ENCODE measurements at regions not wholly inside any gene's neighbourhood (a gene's known extent, or its start where the extent isn't known, plus 50 kb on each side); places are given as distances from the start of the nearest gene placed in this dataset.
"Not testable (repeated sequence)": the region's sequence is repeated elsewhere in the genome, so short reads cannot be mapped to it uniquely, and the experiment has no call there.

DNA sequence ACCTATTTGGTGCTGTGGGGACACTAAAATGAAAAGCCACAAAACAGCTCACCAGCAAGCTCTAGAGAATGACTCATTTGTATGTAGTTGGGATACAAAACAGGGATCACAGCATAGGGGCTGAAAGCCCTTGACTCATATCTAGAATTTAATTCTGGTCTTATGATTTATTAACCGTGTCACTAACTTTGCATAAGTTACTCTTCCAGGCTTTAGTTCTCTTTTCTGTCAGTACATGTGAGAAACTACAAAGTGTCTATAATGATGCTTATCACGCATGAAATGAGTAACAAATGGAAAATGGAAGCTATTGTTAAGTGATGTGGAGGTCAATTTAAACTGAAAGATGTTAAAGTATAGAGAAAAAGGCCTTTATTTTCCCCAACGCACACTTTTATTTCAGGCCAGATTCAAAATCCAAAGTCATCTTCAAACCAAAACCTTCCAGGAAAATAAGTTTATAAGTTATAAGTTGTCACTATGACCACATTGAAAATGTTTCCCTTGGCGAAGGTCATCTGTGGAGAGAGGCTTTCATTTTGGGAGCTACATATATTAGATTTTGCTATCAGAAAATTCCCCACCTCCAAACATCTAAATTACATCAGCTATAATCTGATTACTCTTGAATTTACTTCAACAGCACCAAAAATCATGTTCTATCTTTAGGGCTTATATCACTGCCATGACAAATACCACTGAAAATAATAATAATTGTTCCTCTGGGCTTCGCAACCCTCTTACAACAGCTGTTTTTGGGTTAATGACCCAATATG lies 430.5 kb downstream of the MRPL39 start:
- ATAC-seq (ENCODE audit: low FRiP score in 2 of 2) (no peak), DNase-seq (no peak)
- Histone ChIP-seq H3K9me3 (no peaks in the 10 kb centered on the region), H3K4me3 (no peak overlapping the region), H3K27ac (no peak overlapping the region), H3K27me3 (no peaks in the 10 kb centered on the region), H3K36me3 (no peaks in the 10 kb centered on the region), H3K4me1 (no peaks in the 10 kb centered on the region)
- TF ChIP-seq EP300 (IDR thresholded peaks at IDR 0.05), result no peak
- TF ChIP-seq CTCF (IDR thresholded peaks at IDR 0.05), result no peak
- no peak for TF ChIP-seq POLR2AphosphoS5 (IDR thresholded peaks at IDR 0.05)
- no peak for TF ChIP-seq POLR2A (IDR thresholded peaks at IDR 0.05)
- 76 to 80% methylated on average over 5 of the region's 5 CpGs for WGBS, 2 donors

DNA sequence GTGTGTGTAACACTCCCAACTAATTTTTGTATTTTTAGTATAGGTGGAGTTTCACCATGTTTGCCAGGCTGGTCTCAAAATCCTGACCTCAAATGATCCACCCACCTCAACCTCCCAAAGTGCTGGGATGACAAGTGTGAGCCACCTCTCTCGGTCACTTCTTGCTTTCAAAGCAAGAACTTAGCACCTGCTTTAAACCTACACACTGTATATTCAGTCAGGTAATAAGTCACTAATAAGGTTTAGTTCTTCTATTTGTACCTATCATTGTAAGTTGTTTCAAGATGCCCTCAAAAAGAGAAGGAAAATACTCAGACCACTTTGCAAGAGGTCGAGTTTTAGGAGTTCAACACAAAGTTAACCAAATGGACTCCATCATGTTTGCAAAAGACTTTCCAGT lies 431.3 kb downstream of the MRPL39 start:
- ATAC-seq (ENCODE audit: low FRiP score in 2 of 2) (no peak), DNase-seq (no peak)
- TF ChIP-seq POLR2AphosphoS5 (IDR thresholded peaks at IDR 0.05) (no peak), CTCF (IDR thresholded peaks at IDR 0.05) (no peak), POLR2A (IDR thresholded peaks at IDR 0.05) (no peak), EP300 (IDR thresholded peaks at IDR 0.05) (no peak)
- no peak overlapping the region for H3K27ac ChIP-seq
- H3K4me3 ChIP-seq, result no peak overlapping the region
- WGBS, 2 donors, result 61 to 64% methylated on average over 2 of the region's 2 CpGs
- no peaks in the 10 kb centered on the region for H3K4me1 ChIP-seq
- H3K36me3 ChIP-seq, result no peaks in the 10 kb centered on the region
- no peaks in the 10 kb centered on the region for H3K9me3 ChIP-seq
- H3K27me3 ChIP-seq, result no peaks in the 10 kb centered on the region

- Histone ChIP-seq H3K36me3 (no peaks in the 10 kb centered on the region), H3K4me1 (no peaks in the 10 kb centered on the region), H3K4me3 (no peak overlapping the region), H3K27ac (no peak overlapping the region), H3K27me3 (no peaks in the 10 kb centered on the region), H3K9me3 (peaks cover 0 to 18% (median 13%) of the 10 kb centered on the region in 4 donors)
- ATAC-seq (ENCODE audit: low FRiP score in 2 of 2) (no peak), DNase-seq (no peak)
- WGBS, 2 donors, result 67 to 78% methylated on average over 6 of the region's 6 CpGs
- no peak for TF ChIP-seq CTCF (IDR thresholded peaks at IDR 0.05)
- TF ChIP-seq POLR2A (IDR thresholded peaks at IDR 0.05), result no peak
- TF ChIP-seq POLR2AphosphoS5 (IDR thresholded peaks at IDR 0.05), result no peak
- TF ChIP-seq EP300 (IDR thresholded peaks at IDR 0.05), result no peak
Measured at GRCh38 chr21:25171438-25171837, 435.8 kb downstream of the MRPL39 start.

- Histone ChIP-seq H3K4me3 (no peak overlapping the region), H3K27ac (no peak overlapping the region), H3K4me1 (no peaks in the 10 kb centered on the region), H3K9me3 (peaks cover 0 to 18% (median 13%) of the 10 kb centered on the region in 4 donors), H3K27me3 (no peaks in the 10 kb centered on the region), H3K36me3 (no peaks in the 10 kb centered on the region)
- ATAC-seq (ENCODE audit: low FRiP score in 2 of 2), result no peak
- DNase-seq, result no peak
- WGBS, 2 donors, result 78 to 89% methylated on average over 3 of the region's 3 CpGs
- TF ChIP-seq POLR2A (IDR thresholded peaks at IDR 0.05), result no peak
- no peak for TF ChIP-seq EP300 (IDR thresholded peaks at IDR 0.05)
- TF ChIP-seq CTCF (IDR thresholded peaks at IDR 0.05), result no peak
- no peak for TF ChIP-seq POLR2AphosphoS5 (IDR thresholded peaks at IDR 0.05)
Measured at GRCh38 chr21:25170681-25171080, 436.6 kb downstream of the MRPL39 start.

DNA sequence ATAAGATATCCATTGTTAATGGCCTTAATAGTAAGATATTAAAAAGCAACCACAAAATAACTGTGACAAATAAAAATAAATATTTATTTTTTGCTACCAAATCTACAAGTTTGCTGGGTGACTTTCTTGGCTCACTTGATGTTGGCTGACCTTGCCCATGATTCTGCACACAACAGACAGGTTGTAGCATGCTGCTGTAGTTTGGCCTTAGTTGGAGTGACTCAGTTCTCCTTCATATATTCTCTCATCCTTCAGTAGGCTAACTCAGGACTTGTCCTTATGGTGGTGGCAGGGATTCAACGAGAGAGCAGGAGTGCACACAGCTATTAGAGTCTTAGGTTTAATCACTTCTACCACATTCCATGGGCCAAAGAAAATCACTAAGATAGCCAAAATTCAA lies 437.9 kb downstream of the MRPL39 start:
- H3K36me3 ChIP-seq, result no peaks in the 10 kb centered on the region
- TF ChIP-seq EP300 (IDR thresholded peaks at IDR 0.05), result no peak
- no peak for TF ChIP-seq POLR2A (IDR thresholded peaks at IDR 0.05)
- TF ChIP-seq CTCF (IDR thresholded peaks at IDR 0.05), result no peak
- TF ChIP-seq POLR2AphosphoS5 (IDR thresholded peaks at IDR 0.05), result no peak
- H3K4me3 ChIP-seq, result no peak overlapping the region
- ATAC-seq (ENCODE audit: low FRiP score in 2 of 2), result no peak
- no peaks in the 10 kb centered on the region for H3K27me3 ChIP-seq
- DNase-seq, result no peak
- H3K4me1 ChIP-seq, result no peaks in the 10 kb centered on the region
- H3K9me3 ChIP-seq, result peaks cover 0 to 18% (median 13%) of the 10 kb centered on the region in 4 donors
- H3K27ac ChIP-seq, result no peak overlapping the region
- WGBS, 2 donors, result 81% methylated on average over 1 of the region's 1 CpG

- not testable (repeated sequence) for ATAC-seq (ENCODE audit: low FRiP score in 2 of 2); H3K36me3 ChIP-seq; H3K4me1 ChIP-seq; H3K27me3 ChIP-seq; H3K4me3 ChIP-seq; H3K27ac ChIP-seq; DNase-seq
- WGBS, 2 donors, result 62 to 74% methylated on average over 1 of the region's 1 CpG
- H3K9me3 ChIP-seq, result peaks cover 0 to 18% (median 13%) of the 10 kb centered on the region in 4 donors
Measured at GRCh38 chr21:25166904-25167303, 440.4 kb downstream of the MRPL39 start.
